ENCODE measurements at regions not wholly inside any gene's neighbourhood (a gene's known extent, or its start where the extent isn't known, plus 50 kb on each side); places are given as distances from the start of the nearest gene placed in this dataset.

DNA sequence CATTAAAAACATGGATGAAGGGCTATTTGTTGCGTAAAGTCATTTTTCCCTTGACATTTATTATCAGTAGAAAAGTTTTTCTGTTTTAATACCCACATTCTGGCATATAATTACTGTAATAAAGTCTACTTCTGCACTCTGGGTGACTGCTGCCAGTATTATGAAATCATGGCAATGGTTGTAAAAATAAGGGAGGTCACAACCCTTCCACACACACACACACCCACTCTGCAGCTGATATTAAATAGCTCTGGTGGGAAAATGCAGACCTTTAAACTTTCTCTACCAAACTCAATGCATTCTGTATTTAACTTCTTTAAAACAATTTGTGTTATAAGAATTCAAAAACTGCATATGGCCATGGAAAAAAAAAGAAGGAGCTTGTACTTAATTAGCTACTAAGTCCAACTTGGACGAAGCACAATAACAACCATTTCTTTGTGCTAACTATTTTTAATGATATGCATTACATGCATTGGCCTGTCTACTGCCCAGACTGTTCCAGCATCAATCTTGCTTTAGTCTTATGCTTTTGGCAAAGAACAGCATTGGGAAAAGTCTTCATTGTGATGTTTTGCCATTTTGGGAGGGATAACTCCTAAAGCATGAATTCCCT, 137.6 kb upstream of the MAP3K1 start:
- H3K4me3 ChIP-seq: no peak overlapping the region
- H3K27ac ChIP-seq: no peak overlapping the region
- H3K27me3 ChIP-seq: no peaks in the 10 kb centered on the region
- intact Hi-C loops (cut with DNase I; ENCODE audit: low total_unique reads) (no loop called here), in situ Hi-C loops (cut with MboI; ENCODE audit: low sequenced_read_pairs in 4 of 4) (no loop called here)
- no peaks in the 10 kb centered on the region for H3K4me1 ChIP-seq
- DNase-seq (no peak), ATAC-seq (no peak)
- TF ChIP-seq POLR2A (IDR thresholded peaks at IDR 0.05): no peak
- no peak for TF ChIP-seq CTCF (IDR thresholded peaks at IDR 0.05 in 4 of 5, conservative IDR thresholded peaks at IDR 0.05 in 1 of 5)
- no peaks in the 10 kb centered on the region for H3K36me3 ChIP-seq
- H3K9me3 ChIP-seq: no peaks in the 10 kb centered on the region

GRCh38 chr5:56676091-56676768, 139.1 kb upstream of the MAP3K1 start:
- TF ChIP-seq CTCF (IDR thresholded peaks at IDR 0.05 in 4 of 5, conservative IDR thresholded peaks at IDR 0.05 in 1 of 5): no peak
- TF ChIP-seq POLR2A (IDR thresholded peaks at IDR 0.05): no peak
- Histone ChIP-seq H3K36me3 (no peaks in the 10 kb centered on the region), H3K4me3 (no peak overlapping the region), H3K27me3 (no peaks in the 10 kb centered on the region), H3K4me1 (no peaks in the 10 kb centered on the region), H3K9me3 (no peaks in the 10 kb centered on the region), H3K27ac (no peak overlapping the region)
- ATAC-seq: no peak
- intact Hi-C loops (cut with DNase I; ENCODE audit: low total_unique reads) (no loop called here), in situ Hi-C loops (cut with MboI; ENCODE audit: low sequenced_read_pairs in 4 of 4) (no loop called here)
- DNase-seq: no peak

DNA sequence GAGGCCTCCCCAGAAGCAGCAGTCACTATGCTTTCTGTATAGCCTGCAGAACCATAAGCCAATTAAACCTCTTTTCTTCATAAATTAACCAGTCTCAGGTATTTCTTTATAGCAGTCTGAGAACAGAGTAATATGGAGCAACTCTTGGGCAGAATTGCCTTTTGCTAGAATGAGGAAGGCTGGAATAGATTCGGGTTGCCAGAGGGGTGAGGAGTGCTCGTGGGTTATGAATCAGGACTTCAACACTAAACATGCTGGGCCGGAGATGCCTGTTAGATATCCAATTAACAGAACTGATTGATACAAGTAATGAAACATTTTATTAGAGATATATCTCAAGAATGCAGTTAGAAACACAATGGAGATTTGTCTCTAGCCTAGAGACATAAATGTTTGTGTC, 140.9 kb upstream of the MAP3K1 start:
- no peak overlapping the region for H3K27ac ChIP-seq
- ATAC-seq: no peak
- no peaks in the 10 kb centered on the region for H3K9me3 ChIP-seq
- no peak for DNase-seq
- no peaks in the 10 kb centered on the region for H3K36me3 ChIP-seq
- in situ Hi-C loops (cut with MboI; ENCODE audit: low sequenced_read_pairs in 4 of 4) (no loop called here), intact Hi-C loops (cut with DNase I; ENCODE audit: low total_unique reads) (no loop called here)
- no peak overlapping the region for H3K4me3 ChIP-seq
- H3K27me3 ChIP-seq: no peaks in the 10 kb centered on the region
- H3K4me1 ChIP-seq: no peaks in the 10 kb centered on the region
- TF ChIP-seq CTCF (IDR thresholded peaks at IDR 0.05 in 4 of 5, conservative IDR thresholded peaks at IDR 0.05 in 1 of 5) (no peak), POLR2A (IDR thresholded peaks at IDR 0.05) (no peak)

GRCh38 chr5:56673171-56673570, 142.2 kb upstream of the MAP3K1 start:
- in situ Hi-C loops (cut with MboI; ENCODE audit: low sequenced_read_pairs in 4 of 4): no loop called here
- intact Hi-C loops (cut with DNase I; ENCODE audit: low total_unique reads): no loop called here
- no peak for ATAC-seq
- TF ChIP-seq POLR2A (IDR thresholded peaks at IDR 0.05) (no peak), CTCF (IDR thresholded peaks at IDR 0.05 in 4 of 5, conservative IDR thresholded peaks at IDR 0.05 in 1 of 5) (no peak)
- Histone ChIP-seq H3K36me3 (no peaks in the 10 kb centered on the region), H3K27ac (no peak overlapping the region), H3K4me1 (no peaks in the 10 kb centered on the region), H3K4me3 (no peak overlapping the region), H3K27me3 (no peaks in the 10 kb centered on the region), H3K9me3 (no peaks in the 10 kb centered on the region)
- DNase-seq: no peak

Measured in gastrocnemius medialis (tissue), 4 donors.